ENCODE measurements at regions not wholly inside any gene's neighbourhood (a gene's known extent, or its start where the extent isn't known, plus 50 kb on each side); places are given as distances from the start of the nearest gene placed in this dataset.

DNA sequence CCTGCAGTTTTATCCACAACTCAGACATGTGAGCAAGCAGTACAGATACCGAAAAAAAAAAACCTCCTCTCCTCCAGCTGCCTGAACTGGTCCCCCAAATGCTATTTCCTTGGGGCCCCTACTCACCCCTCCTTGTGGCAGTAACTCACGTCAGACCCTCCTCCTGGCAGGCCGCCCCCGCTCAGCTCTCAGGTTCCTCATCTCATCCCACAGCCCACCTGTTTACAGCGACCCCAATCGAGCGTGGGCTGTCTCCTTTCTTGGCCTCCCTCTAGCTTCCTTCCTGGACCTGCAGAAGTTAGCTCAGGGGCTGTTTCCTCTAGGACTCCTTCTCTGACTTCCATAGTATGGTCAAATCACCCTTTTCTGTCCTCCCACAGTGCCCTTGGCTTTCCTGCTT lies 455.3 kb downstream of the BCL11B start:
- Mint-ChIP-seq H3K36me3 (no peaks in the 10 kb centered on the region), H3K27ac (no peak overlapping the region), H3K4me1 (no peaks in the 10 kb centered on the region), H3K9me3 (no peaks in the 10 kb centered on the region), H3K4me3 (no peak overlapping the region), H3K27me3 (ENCODE audit: low read depth in 2 of 2) (peaks cover 19 to 32% of the 10 kb centered on the region in 2 donors)
- no peak for ATAC-seq
- no peaks in the 10 kb centered on the region for H3K9me3 ChIP-seq (ENCODE audit: control insufficient read depth, insufficient read depth, low read length)
- no peak overlapping the region for H3K27ac ChIP-seq (ENCODE audit: low read length)
- WGBS (ENCODE audit: insufficient coverage), result 30% methylated on average over 7 of the region's 7 CpGs
- no peak for DNase-seq
- intact Hi-C loops (cut with micrococcal nuclease), result no loop called here
- TF ChIP-seq, protein P1, sequence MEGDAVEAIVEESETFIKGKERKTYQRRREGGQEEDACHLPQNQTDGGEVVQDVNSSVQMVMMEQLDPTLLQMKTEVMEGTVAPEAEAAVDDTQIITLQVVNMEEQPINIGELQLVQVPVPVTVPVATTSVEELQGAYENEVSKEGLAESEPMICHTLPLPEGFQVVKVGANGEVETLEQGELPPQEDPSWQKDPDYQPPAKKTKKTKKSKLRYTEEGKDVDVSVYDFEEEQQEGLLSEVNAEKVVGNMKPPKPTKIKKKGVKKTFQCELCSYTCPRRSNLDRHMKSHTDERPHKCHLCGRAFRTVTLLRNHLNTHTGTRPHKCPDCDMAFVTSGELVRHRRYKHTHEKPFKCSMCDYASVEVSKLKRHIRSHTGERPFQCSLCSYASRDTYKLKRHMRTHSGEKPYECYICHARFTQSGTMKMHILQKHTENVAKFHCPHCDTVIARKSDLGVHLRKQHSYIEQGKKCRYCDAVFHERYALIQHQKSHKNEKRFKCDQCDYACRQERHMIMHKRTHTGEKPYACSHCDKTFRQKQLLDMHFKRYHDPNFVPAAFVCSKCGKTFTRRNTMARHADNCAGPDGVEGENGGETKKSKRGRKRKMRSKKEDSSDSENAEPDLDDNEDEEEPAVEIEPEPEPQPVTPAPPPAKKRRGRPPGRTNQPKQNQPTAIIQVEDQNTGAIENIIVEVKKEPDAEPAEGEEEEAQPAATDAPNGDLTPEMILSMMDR (IDR thresholded peaks at IDR 0.05), result no peak
- no peaks in the 10 kb centered on the region for H3K4me1 ChIP-seq (ENCODE audit: control insufficient read depth, insufficient read depth, low read length)
- H3K4me3 ChIP-seq (ENCODE audit: low read length), result no peak overlapping the region
- H3K27me3 ChIP-seq (ENCODE audit: control insufficient read depth, insufficient read depth, low read length), result no peaks in the 10 kb centered on the region
- no peaks in the 10 kb centered on the region for H3K36me3 ChIP-seq (ENCODE audit: control insufficient read depth, insufficient read depth, low read length)

DNA sequence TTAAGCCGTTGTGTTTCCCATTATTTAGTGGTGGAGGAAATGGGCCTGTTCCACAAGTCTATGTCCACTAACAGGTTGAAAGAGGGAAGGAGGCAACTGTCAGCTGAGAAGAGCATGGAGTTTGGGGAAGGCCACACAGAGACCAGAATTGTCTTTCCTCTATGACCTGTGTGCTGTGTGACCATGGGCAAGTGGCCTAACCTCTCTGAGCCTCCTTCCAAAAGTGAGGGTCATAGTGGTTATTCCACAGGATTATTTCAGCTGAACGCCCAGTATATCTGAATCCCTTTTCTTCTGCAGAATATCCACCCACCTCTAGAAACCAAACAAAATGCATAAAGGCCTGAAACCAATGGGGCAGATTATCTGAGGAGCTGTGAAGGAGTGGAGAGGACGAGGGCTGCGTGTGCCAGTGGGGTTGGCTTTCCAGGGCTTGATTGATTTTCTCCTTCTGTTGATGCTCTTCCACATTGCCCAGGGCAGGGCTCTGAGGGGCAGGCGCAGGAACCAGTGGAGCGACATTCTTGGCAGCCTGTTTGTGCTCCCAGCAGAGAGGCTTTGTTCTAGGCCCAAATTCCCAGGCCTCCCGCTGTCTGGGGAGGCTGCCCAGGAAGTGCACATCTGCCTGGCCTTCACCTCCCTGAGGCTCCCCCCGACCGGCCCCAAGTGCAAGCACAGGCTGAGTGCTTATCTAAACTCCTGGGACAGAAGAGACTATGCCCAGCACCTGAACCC lies 452.7 kb downstream of the BCL11B start:
- H3K27ac Mint-ChIP-seq, result no peak overlapping the region

DNA sequence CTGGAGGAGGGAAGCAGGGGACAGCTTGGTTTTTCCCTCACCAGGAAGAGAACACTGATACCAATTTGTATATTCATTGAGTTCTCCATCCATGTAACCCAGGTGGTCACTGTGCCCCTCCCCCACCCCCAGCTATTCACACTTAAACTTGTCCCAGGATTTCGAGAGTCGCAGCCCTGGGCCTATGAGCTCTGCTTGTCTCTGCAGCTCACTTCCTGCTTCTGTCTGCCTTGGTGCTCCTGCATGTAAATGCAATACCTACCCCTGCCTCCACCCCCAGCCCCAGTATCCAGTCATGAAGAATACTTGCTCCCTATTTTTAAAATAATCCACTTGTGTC lies 452.2 kb downstream of the BCL11B start:
- WGBS (ENCODE audit: insufficient coverage), result 62% methylated on average over 2 of the region's 2 CpGs
- H3K27me3 Mint-ChIP-seq (ENCODE audit: low read depth in 2 of 2), result peaks cover 20 to 30% of the 10 kb centered on the region in 2 donors
- intact Hi-C loops (cut with micrococcal nuclease), result no loop called here
- ATAC-seq, result no peak
- H3K9me3 Mint-ChIP-seq, result no peaks in the 10 kb centered on the region
- TF ChIP-seq, protein P1 (IDR thresholded peaks at IDR 0.05), result no peak
- no peak overlapping the region for H3K4me3 ChIP-seq (ENCODE audit: low read length)
- H3K4me1 Mint-ChIP-seq, result no peaks in the 10 kb centered on the region
- no peaks in the 10 kb centered on the region for H3K4me1 ChIP-seq (ENCODE audit: control insufficient read depth, insufficient read depth, low read length)
- H3K27ac Mint-ChIP-seq, result no peak overlapping the region
- no peak overlapping the region for H3K27ac ChIP-seq (ENCODE audit: low read length)
- no peaks in the 10 kb centered on the region for H3K9me3 ChIP-seq (ENCODE audit: control insufficient read depth, insufficient read depth, low read length)
- no peak overlapping the region for H3K4me3 Mint-ChIP-seq
- H3K36me3 ChIP-seq (ENCODE audit: control insufficient read depth, insufficient read depth, low read length), result no peaks in the 10 kb centered on the region
- H3K27me3 ChIP-seq (ENCODE audit: control insufficient read depth, insufficient read depth, low read length), result no peaks in the 10 kb centered on the region
- H3K36me3 Mint-ChIP-seq, result no peaks in the 10 kb centered on the region
- no peak for DNase-seq

More for the DNA sequence above, 452.7 kb downstream of the BCL11B start:
- intact Hi-C loops (cut with micrococcal nuclease), result no loop called here
- 68% methylated on average over 8 of the region's 9 CpGs for WGBS (ENCODE audit: insufficient coverage)
- peaks cover 18 to 25% of the 10 kb centered on the region in 2 donors for H3K27me3 Mint-ChIP-seq (ENCODE audit: low read depth in 2 of 2)
- DNase-seq, result no peak
- Histone ChIP-seq H3K36me3 (ENCODE audit: control insufficient read depth, insufficient read depth, low read length) (no peaks in the 10 kb centered on the region), H3K27me3 (ENCODE audit: control insufficient read depth, insufficient read depth, low read length) (no peaks in the 10 kb centered on the region), H3K4me1 (ENCODE audit: control insufficient read depth, insufficient read depth, low read length) (no peaks in the 10 kb centered on the region), H3K9me3 (ENCODE audit: control insufficient read depth, insufficient read depth, low read length) (no peaks in the 10 kb centered on the region), H3K27ac (ENCODE audit: low read length) (no peak overlapping the region), H3K4me3 (ENCODE audit: low read length) (no peak overlapping the region)
- TF ChIP-seq, protein P1 (IDR thresholded peaks at IDR 0.05), result no peak
- no peak overlapping the region for H3K4me3 Mint-ChIP-seq
- ATAC-seq, result no peak
- no peaks in the 10 kb centered on the region for H3K9me3 Mint-ChIP-seq
- no peaks in the 10 kb centered on the region for H3K4me1 Mint-ChIP-seq
- H3K36me3 Mint-ChIP-seq, result no peaks in the 10 kb centered on the region

DNA sequence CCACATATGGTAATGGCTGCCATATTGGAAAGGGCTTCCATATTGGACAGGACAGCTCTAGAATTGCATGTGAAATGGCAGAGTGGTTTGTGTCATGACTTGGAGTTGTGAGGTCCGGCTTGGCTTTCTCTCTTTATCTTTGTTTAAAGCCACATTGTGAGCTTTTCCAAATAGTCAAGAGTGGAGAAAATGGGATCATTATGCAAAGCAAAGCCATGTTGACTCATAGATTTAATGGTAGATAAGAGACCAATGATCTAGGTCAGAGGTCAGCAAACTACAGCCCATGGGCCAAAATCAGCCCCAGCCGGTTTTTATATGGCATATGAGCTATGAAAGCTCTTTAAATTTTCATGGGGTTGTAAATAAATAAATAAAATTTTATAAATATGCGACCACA lies 449.1 kb downstream of the BCL11B start:
- Mint-ChIP-seq H3K4me1 (no peaks in the 10 kb centered on the region), H3K36me3 (no peaks in the 10 kb centered on the region), H3K27me3 (ENCODE audit: low read depth in 2 of 2) (peaks cover 15 to 19% of the 10 kb centered on the region in 2 donors), H3K27ac (no peak overlapping the region), H3K9me3 (no peaks in the 10 kb centered on the region), H3K4me3 (no peak overlapping the region)
- Histone ChIP-seq H3K27me3 (ENCODE audit: control insufficient read depth, insufficient read depth, low read length) (no peaks in the 10 kb centered on the region), H3K9me3 (ENCODE audit: control insufficient read depth, insufficient read depth, low read length) (no peaks in the 10 kb centered on the region), H3K36me3 (ENCODE audit: control insufficient read depth, insufficient read depth, low read length) (no peaks in the 10 kb centered on the region), H3K27ac (ENCODE audit: low read length) (no peak overlapping the region), H3K4me1 (ENCODE audit: control insufficient read depth, insufficient read depth, low read length) (no peaks in the 10 kb centered on the region), H3K4me3 (ENCODE audit: low read length) (no peak overlapping the region)
- no peak for ATAC-seq
- intact Hi-C loops (cut with micrococcal nuclease), result no loop called here
- TF ChIP-seq, protein P1 (IDR thresholded peaks at IDR 0.05), result no peak
- no peak for DNase-seq
- 82% methylated on average over 1 of the region's 3 CpGs for WGBS (ENCODE audit: insufficient coverage)
